ENCODE measurements at regions not wholly inside any gene's neighbourhood (a gene's known extent, or its start where the extent isn't known, plus 50 kb on each side); places are given as distances from the start of the nearest gene placed in this dataset.
A peak's percentile ranks its signal among the peaks of the same experiment; 100 is the strongest.

GRCh38 chr12:127539226-127539858 is 727.6 kb upstream of the TMEM132C start:
- no peak for DNase-seq (ENCODE audit: low read depth)

- no peak for DNase-seq (ENCODE audit: low read depth)
Measured at GRCh38 chr12:127542391-127542790, 724.6 kb upstream of the TMEM132C start.

- DNase-seq (ENCODE audit: low read depth), result no peak
Measured at GRCh38 chr12:127542931-127543330, 724.0 kb upstream of the TMEM132C start.

- no peak for DNase-seq (ENCODE audit: low read depth)
Measured at GRCh38 chr12:127546721-127547505, 720.1 kb upstream of the TMEM132C start.

- peak; percentile 70 for DNase-seq (ENCODE audit: low read depth)
Measured at GRCh38 chr12:127548123-127548553, 718.8 kb upstream of the TMEM132C start.

GRCh38 chr12:127550271-127550670 is 716.7 kb upstream of the TMEM132C start:
- DNase-seq (ENCODE audit: low read depth), result peak; percentile 87

- no peak for DNase-seq (ENCODE audit: low read depth)
Measured at GRCh38 chr12:127552838-127553237, 714.1 kb upstream of the TMEM132C start.

GRCh38 chr12:127555071-127555470 is 711.9 kb upstream of the TMEM132C start:
- DNase-seq (ENCODE audit: low read depth), result no peak

GRCh38 chr12:127556231-127556886 is 710.6 kb upstream of the TMEM132C start:
- DNase-seq (ENCODE audit: low read depth), result no peak

GRCh38 chr12:127558361-127558760 is 708.6 kb upstream of the TMEM132C start:
- DNase-seq (ENCODE audit: low read depth), result no peak

- DNase-seq (ENCODE audit: low read depth), result peak; percentile 97
Measured at GRCh38 chr12:127559349-127560040, 707.5 kb upstream of the TMEM132C start.

GRCh38 chr12:127560041-127560478 is 706.9 kb upstream of the TMEM132C start:
- no peak for DNase-seq (ENCODE audit: low read depth)

- no peak for DNase-seq (ENCODE audit: low read depth)
Measured at GRCh38 chr12:127562816-127563215, 704.2 kb upstream of the TMEM132C start.

- no peak for DNase-seq (ENCODE audit: low read depth)
Measured at GRCh38 chr12:127565241-127565640, 701.7 kb upstream of the TMEM132C start.

GRCh38 chr12:127567531-127567930 is 699.4 kb upstream of the TMEM132C start:
- no peak for DNase-seq (ENCODE audit: low read depth)

GRCh38 chr12:127570387-127570786 is 696.6 kb upstream of the TMEM132C start:
- DNase-seq (ENCODE audit: low read depth), result no peak

GRCh38 chr12:127570793-127571360 is 696.1 kb upstream of the TMEM132C start:
- DNase-seq (ENCODE audit: low read depth), result no peak

GRCh38 chr12:127571578-127571977 is 695.4 kb upstream of the TMEM132C start:
- DNase-seq (ENCODE audit: low read depth), result no peak

- no peak for DNase-seq (ENCODE audit: low read depth)
Measured at GRCh38 chr12:127579446-127579845, 687.5 kb upstream of the TMEM132C start.

- DNase-seq (ENCODE audit: low read depth), result no peak
Measured at GRCh38 chr12:127582074-127582473, 684.9 kb upstream of the TMEM132C start.

- no peak for DNase-seq (ENCODE audit: low read depth)
Measured at GRCh38 chr12:127583041-127583440, 683.9 kb upstream of the TMEM132C start.

Data from HT1080 (cell line).